ENCODE measurements at regions not wholly inside any gene's neighbourhood (a gene's known extent, or its start where the extent isn't known, plus 50 kb on each side); places are given as distances from the start of the nearest gene placed in this dataset.

DNA sequence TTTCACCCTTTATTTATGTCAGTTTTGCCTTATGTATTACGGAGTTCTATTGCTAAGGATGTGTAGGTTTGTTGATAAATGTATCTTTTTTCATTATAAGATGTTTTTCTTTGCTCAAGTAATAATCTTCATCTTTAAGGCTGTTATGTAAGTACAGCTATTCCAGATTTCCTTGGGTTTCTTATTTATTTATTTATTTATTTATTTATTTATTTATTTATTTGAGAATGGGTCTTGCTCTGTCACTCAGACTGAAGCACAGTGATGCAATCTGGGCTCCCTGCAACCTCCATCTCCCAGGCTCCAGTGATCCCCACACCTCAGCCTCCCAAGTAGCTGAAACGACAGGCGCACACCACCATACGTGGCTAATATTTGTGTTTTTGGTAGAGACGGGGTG, 617.0 kb downstream of the SLITRK1 start:
- Histone ChIP-seq H3K9me3 (ENCODE audit: low read length) (no peaks in the 10 kb centered on the region), H3K9ac (ENCODE audit: low read length) (no peak overlapping the region), H3K79me2 (replicated peaks; ENCODE audit: insufficient read depth, low read length) (no peaks in the 10 kb centered on the region), H3K27ac (ENCODE audit: low read length) (no peak overlapping the region), H3K36me3 (ENCODE audit: insufficient read depth, low read length) (no peaks in the 10 kb centered on the region), H3K27me3 (ENCODE audit: insufficient read depth, low read depth, low read length) (no peaks in the 10 kb centered on the region), H3F3A (ENCODE audit: insufficient read depth, low read length, poor library complexity, severe bottlenecking) (no peaks in the 10 kb centered on the region), H3K9me2 (ENCODE audit: insufficient read depth, low read length) (no peaks in the 10 kb centered on the region), H2AFZ (ENCODE audit: low read depth, low read length) (no peak overlapping the region), H4K20me1 (ENCODE audit: insufficient read depth) (no peaks in the 10 kb centered on the region), H3K4me2 (ENCODE audit: low read length) (no peak overlapping the region), H3K4me3 (ENCODE audit: low read length) (no peak overlapping the region)
- TF ChIP-seq SMC3 (conservative IDR thresholded peaks at IDR 0.05; ENCODE audit: poor library complexity), result no peak
- TF ChIP-seq EP300 (conservative IDR thresholded peaks at IDR 0.05; ENCODE audit: poor library complexity, severe bottlenecking), result no peak
- no peak for TF ChIP-seq RAD21 (conservative IDR thresholded peaks at IDR 0.05)
- TF ChIP-seq POLR2AphosphoS5 (IDR thresholded peaks at IDR 0.05), result no peak
- no peak for TF ChIP-seq EZH2 (IDR thresholded peaks at IDR 0.05; ENCODE audit: borderline replicate concordance, insufficient read depth, low read length, poor library complexity, severe bottlenecking)
- TF ChIP-seq, protein P1, sequence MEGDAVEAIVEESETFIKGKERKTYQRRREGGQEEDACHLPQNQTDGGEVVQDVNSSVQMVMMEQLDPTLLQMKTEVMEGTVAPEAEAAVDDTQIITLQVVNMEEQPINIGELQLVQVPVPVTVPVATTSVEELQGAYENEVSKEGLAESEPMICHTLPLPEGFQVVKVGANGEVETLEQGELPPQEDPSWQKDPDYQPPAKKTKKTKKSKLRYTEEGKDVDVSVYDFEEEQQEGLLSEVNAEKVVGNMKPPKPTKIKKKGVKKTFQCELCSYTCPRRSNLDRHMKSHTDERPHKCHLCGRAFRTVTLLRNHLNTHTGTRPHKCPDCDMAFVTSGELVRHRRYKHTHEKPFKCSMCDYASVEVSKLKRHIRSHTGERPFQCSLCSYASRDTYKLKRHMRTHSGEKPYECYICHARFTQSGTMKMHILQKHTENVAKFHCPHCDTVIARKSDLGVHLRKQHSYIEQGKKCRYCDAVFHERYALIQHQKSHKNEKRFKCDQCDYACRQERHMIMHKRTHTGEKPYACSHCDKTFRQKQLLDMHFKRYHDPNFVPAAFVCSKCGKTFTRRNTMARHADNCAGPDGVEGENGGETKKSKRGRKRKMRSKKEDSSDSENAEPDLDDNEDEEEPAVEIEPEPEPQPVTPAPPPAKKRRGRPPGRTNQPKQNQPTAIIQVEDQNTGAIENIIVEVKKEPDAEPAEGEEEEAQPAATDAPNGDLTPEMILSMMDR (IDR thresholded peaks at IDR 0.05; ENCODE audit: poor library complexity, severe bottlenecking), result no peak
- TF ChIP-seq MXI1 (conservative IDR thresholded peaks at IDR 0.05; ENCODE audit: poor library complexity, severe bottlenecking), result no peak
- TF ChIP-seq TAF1 (IDR thresholded peaks at IDR 0.05; ENCODE audit: low read depth), result no peak

GRCh38 chr13:83248751-83249150, 633.5 kb downstream of the SLITRK1 start:
- Histone ChIP-seq H3K9me2 (ENCODE audit: insufficient read depth, low read length) (no peaks in the 10 kb centered on the region), H3F3A (ENCODE audit: insufficient read depth, low read length, poor library complexity, severe bottlenecking) (no peaks in the 10 kb centered on the region), H3K27ac (ENCODE audit: low read length) (no peak overlapping the region), H3K36me3 (ENCODE audit: insufficient read depth, low read length) (no peaks in the 10 kb centered on the region), H3K4me2 (ENCODE audit: low read length) (no peak overlapping the region), H4K20me1 (ENCODE audit: insufficient read depth) (no peaks in the 10 kb centered on the region), H3K9me3 (ENCODE audit: low read length) (no peaks in the 10 kb centered on the region), H3K79me2 (replicated peaks; ENCODE audit: insufficient read depth, low read length) (no peaks in the 10 kb centered on the region), H3K4me3 (ENCODE audit: low read length) (no peak overlapping the region), H2AFZ (ENCODE audit: low read depth, low read length) (no peak overlapping the region), H3K27me3 (ENCODE audit: insufficient read depth, low read depth, low read length) (no peaks in the 10 kb centered on the region), H3K9ac (ENCODE audit: low read length) (no peak overlapping the region)
- TF ChIP-seq TAF1 (IDR thresholded peaks at IDR 0.05; ENCODE audit: low read depth) (no peak), MXI1 (conservative IDR thresholded peaks at IDR 0.05; ENCODE audit: poor library complexity, severe bottlenecking) (no peak), EP300 (conservative IDR thresholded peaks at IDR 0.05; ENCODE audit: poor library complexity, severe bottlenecking) (no peak), SMC3 (conservative IDR thresholded peaks at IDR 0.05; ENCODE audit: poor library complexity) (no peak), POLR2AphosphoS5 (IDR thresholded peaks at IDR 0.05) (no peak)
- TF ChIP-seq, protein P1 (IDR thresholded peaks at IDR 0.05; ENCODE audit: poor library complexity, severe bottlenecking), result no peak

DNA sequence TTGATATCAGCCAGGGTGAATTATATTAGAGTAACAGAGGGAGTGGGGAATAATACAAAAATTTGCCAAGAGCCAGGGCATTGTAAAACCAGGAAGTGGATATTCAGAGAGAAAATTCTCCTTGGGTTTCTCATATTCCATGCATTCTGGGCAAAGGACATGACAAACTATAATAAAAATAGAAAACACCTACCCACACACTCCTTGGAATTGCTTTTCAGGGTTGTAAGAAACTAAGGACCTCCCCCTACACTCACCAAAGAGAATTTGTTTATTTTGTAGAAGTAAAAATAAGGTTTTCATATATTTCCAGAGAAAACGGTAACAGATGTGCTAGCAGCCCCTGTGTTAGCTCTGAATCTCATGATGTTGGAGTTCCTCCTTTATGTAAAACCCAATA, 649.6 kb downstream of the SLITRK1 start:
- Histone ChIP-seq H3K4me3 (ENCODE audit: low read length) (no peak overlapping the region), H3K9me3 (ENCODE audit: low read length) (no peaks in the 10 kb centered on the region), H3K79me2 (replicated peaks; ENCODE audit: insufficient read depth, low read length) (no peaks in the 10 kb centered on the region), H3K9ac (ENCODE audit: low read length) (no peak overlapping the region), H3K36me3 (ENCODE audit: insufficient read depth, low read length) (no peaks in the 10 kb centered on the region), H3F3A (ENCODE audit: insufficient read depth, low read length, poor library complexity, severe bottlenecking) (no peaks in the 10 kb centered on the region), H2AFZ (ENCODE audit: low read depth, low read length) (no peak overlapping the region), H3K4me2 (ENCODE audit: low read length) (no peak overlapping the region), H4K20me1 (ENCODE audit: insufficient read depth) (no peaks in the 10 kb centered on the region), H3K9me2 (ENCODE audit: insufficient read depth, low read length) (no peaks in the 10 kb centered on the region), H3K27me3 (ENCODE audit: insufficient read depth, low read depth, low read length) (no peaks in the 10 kb centered on the region), H3K27ac (ENCODE audit: low read length) (no peak overlapping the region)
- TF ChIP-seq SMC3 (conservative IDR thresholded peaks at IDR 0.05; ENCODE audit: poor library complexity) (no peak), RAD21 (conservative IDR thresholded peaks at IDR 0.05) (no peak), MXI1 (conservative IDR thresholded peaks at IDR 0.05; ENCODE audit: poor library complexity, severe bottlenecking) (no peak), EZH2 (IDR thresholded peaks at IDR 0.05; ENCODE audit: borderline replicate concordance, insufficient read depth, low read length, poor library complexity, severe bottlenecking) (no peak), REST (IDR thresholded peaks at IDR 0.05; ENCODE audit: borderline replicate concordance) (no peak), TAF1 (IDR thresholded peaks at IDR 0.05; ENCODE audit: low read depth) (no peak), POLR2AphosphoS5 (IDR thresholded peaks at IDR 0.05) (no peak), EP300 (conservative IDR thresholded peaks at IDR 0.05; ENCODE audit: poor library complexity, severe bottlenecking) (no peak)
- TF ChIP-seq, protein P1 (IDR thresholded peaks at IDR 0.05; ENCODE audit: poor library complexity, severe bottlenecking), result no peak
